HG02588 (cell line): ENCODE measurements at regions not wholly inside any gene's neighbourhood (a gene's known extent, or its start where the extent isn't known, plus 50 kb on each side); places are given as distances from the start of the nearest gene placed in this dataset.
"Not testable (repeated sequence)": the region's sequence is repeated elsewhere in the genome, so short reads cannot be mapped to it uniquely, and the experiment has no call there.

ENCODE experiments used
- ATAC-seq: cut with Tn5 transposase; IDR thresholded peaks from one replicate; pipeline ENCODE4 v1.9.1; 2021; ENCODE audit warnings: mild to moderate bottlenecking, moderate library complexity; ENCODE audit not compliant: unreplicated experiment

- ATAC-seq: no peak
These were observed 89.9 kb upstream of the HAPLN1 start for GRCh38 chr5:83810511-83810910.

- no peak for ATAC-seq
These were observed 82.0 kb upstream of the HAPLN1 start for GRCh38 chr5:83802686-83803085.

GRCh38 chr5:83800201-83800600 lies 79.5 kb upstream of the HAPLN1 start:
- ATAC-seq: no peak

- not testable (repeated sequence) for ATAC-seq
These were observed 78.4 kb upstream of the HAPLN1 start for GRCh38 chr5:83799020-83799419.

- ATAC-seq: no peak
These were observed 68.7 kb upstream of the HAPLN1 start for GRCh38 chr5:83789371-83789770.

GRCh38 chr5:83787631-83788030 lies 67.0 kb upstream of the HAPLN1 start:
- ATAC-seq: no peak

- ATAC-seq: no peak
These were observed 64.6 kb upstream of the HAPLN1 start for GRCh38 chr5:83785176-83785668.

GRCh38 chr5:83780699-83781350 lies 60.2 kb upstream of the HAPLN1 start:
- no peak for ATAC-seq

- no peak for ATAC-seq
These were observed 57.2 kb upstream of the HAPLN1 start for GRCh38 chr5:83777856-83778255.

GRCh38 chr5:83776437-83777031 lies 55.9 kb upstream of the HAPLN1 start:
- no peak for ATAC-seq
